HG03432 (cell line): ENCODE measurements at regions not wholly inside any gene's neighbourhood (a gene's known extent, or its start where the extent isn't known, plus 50 kb on each side); places are given as distances from the start of the nearest gene placed in this dataset.

Experiments used
- ATAC-seq: cut with Tn5 transposase; IDR thresholded peaks from one replicate; pipeline ENCODE4 v1.9.1; 2021; ENCODE audit warnings: mild to moderate bottlenecking, moderate library complexity; ENCODE audit not compliant: unreplicated experiment

GRCh38 chr1:184302346-184302745 is 84.5 kb upstream of the C1orf21 start:
- no peak for ATAC-seq

- no peak for ATAC-seq
These were observed 76.5 kb upstream of the C1orf21 start for GRCh38 chr1:184310157-184310819.

DNA sequence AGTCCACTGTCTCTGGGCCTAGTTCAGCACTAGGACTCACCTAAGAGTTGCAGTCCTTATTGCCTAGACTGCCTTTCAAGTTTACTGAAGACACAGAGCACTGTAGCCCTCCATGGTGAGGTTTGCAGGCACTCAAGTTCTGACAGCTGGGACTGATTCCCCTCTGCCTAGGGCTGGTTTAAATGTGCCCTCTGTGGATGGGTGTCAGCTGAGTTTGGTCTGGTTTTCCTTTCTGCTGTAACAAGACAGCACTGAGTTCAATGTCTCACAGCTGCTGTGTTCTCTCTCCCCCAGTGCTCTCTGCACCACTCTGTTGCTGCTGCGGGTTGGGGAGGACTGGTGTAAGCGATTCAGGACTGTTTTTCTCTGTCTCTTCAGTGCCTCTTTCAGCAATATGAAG is 75.2 kb upstream of the C1orf21 start:
- ATAC-seq = no peak

DNA sequence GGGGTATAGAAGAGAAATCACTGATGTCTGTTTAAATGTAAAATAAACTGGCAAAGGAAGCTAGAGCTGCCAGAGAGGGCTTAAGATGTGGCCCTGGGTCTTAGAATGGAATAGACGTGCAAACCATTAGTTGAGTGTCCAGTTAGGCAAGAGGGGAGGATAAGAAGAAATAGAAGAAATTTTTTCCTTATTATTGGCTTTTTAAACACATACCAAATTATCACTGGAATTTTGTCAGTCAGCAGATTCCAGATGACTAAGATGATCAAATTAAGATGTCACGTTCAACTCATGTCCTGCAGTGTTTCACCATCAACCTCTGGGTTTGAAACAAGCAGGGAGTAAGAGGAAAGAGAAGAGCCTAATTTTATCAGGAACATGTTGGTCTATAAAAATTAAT is 71.6 kb upstream of the C1orf21 start:
- ATAC-seq = no peak

DNA sequence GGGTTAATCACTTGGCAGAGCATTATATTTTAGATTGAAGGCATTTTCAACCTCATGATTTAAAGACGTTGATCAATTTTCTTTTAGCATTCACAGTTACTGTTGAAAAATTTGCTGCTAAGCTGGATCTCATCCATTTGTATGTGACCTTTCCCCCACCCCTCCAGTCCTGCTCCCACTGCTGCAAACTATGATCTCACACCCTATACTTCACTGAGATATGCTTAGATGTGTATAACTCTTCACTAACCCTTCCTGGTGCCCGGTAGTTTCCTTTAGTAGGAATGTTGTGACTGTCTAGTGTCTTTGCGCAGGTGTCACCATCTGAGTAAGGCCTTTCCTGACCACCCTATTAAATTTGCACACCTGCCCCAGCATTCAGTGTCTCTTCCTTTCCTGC is 67.0 kb upstream of the C1orf21 start:
- ATAC-seq = no peak

DNA sequence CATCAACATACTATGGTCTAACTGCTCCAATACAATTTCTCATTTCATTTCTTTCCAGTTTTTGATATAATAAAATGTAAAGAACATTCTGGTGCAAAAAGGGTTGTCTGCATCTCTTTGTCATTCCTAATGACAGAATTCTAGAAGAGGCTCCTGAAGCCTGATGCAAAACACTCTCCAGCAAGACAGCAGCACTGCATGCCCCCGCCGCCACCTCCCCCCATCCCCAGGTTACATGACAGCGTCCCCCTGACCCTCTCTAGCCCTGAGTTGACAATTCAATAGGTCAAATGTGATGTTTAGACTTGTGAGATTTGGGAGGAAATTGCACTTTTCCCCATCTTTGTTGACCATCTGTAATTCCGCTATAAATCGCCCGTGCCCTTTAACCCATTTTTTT is 64.6 kb upstream of the C1orf21 start:
- no peak for ATAC-seq

GRCh38 chr1:184324972-184325371 is 61.9 kb upstream of the C1orf21 start:
- ATAC-seq = no peak

DNA sequence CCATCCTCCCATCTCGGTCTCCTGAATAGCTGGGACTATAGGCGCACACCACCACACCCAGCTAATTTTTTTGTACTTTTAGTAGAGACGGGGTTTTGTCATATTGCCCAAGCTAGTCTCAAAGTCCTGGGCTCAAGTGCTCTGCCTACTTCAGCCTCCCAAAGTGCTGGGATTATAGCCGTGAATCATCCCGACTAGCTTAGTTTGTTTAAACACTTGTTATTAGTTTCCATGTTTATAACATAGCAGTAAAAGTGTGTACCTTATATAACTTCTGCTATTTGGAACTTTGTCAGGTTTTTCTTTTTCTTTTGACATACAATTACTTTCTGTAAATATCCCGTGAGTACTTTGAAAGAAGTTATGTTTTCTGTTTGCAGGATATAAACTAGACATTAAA is 60.6 kb upstream of the C1orf21 start:
- no peak for ATAC-seq

- no peak for ATAC-seq
These were observed 57.4 kb upstream of the C1orf21 start for GRCh38 chr1:184329245-184329953.

- no peak for ATAC-seq
These were observed 56.6 kb upstream of the C1orf21 start for GRCh38 chr1:184329962-184330868.

DNA sequence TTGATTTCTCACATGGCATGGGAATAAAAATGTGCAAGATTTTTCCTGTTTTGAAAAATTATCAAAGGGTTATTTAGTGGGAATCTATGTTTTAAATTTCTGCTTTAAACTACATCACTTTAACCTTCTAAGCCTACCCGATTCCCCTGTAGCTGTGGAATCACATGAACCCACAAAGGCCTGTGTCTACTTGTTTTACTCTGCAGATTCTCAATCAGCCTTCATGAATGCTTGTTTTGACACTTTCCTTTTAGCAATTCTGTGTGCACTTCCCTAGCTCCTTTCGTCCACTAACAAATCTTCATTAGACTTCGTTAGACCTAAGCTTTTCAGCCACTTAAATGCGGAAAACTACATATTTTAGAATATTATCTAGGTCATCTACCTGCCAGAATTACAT is 56.0 kb upstream of the C1orf21 start:
- no peak for ATAC-seq
